IPS DF 19.7 (cell line): ENCODE measurements at regions not wholly inside any gene's neighbourhood (a gene's known extent, or its start where the extent isn't known, plus 50 kb on each side); places are given as distances from the start of the nearest gene placed in this dataset.
A peak's percentile ranks its signal among the peaks of the same experiment; 100 is the strongest.

Experiments
- DNase-seq: peaks from one replicate; pipeline ENCODE4 v3.0.0-alpha.2; 2013; ENCODE audit warnings: low read depth, low spot score

DNA sequence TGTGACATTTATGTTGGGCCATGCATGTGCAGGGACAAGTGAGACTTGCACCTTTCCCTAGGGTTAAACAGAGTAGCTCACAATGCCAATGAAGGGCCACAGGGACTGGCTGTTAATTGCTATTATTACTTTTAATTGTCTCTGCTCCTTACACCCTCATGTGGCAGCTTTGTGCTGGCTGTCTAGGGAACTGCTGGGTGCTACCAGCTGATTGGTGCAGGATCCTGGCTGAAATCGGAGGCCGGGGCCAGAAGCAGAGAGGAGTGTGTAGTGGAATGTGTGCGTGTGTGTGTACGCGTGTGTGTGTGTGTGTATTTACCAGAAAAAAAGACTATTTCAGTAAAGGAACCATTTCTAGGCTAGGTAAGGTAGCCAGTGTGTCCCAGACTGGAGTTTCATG lies 302.5 kb downstream of the CTTN start:
- no peak for DNase-seq

DNA sequence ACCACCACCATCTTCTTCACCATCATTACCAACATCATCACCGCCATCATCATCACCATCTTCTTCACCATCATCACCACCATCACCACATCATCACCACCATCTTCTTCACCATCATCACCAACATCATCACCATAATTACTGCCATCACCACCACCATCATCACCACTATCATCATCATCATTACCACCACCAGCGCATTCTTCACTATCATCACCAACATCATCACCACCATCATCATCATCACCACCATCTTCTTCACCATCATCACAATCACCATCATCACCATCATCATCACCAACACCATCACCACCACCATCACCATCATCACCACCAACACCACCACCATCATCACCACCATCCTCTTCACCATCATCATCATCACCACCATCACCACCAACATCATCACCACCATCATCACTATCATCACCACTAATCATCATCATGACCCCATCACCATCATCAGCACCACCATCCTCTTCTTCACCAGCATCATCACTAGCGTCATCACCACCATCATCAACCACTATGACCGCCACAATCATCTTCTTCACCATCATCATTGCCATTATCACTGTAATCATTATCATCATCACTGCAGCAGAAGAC lies 303.8 kb downstream of the CTTN start:
- DNase-seq, result no peak

DNA sequence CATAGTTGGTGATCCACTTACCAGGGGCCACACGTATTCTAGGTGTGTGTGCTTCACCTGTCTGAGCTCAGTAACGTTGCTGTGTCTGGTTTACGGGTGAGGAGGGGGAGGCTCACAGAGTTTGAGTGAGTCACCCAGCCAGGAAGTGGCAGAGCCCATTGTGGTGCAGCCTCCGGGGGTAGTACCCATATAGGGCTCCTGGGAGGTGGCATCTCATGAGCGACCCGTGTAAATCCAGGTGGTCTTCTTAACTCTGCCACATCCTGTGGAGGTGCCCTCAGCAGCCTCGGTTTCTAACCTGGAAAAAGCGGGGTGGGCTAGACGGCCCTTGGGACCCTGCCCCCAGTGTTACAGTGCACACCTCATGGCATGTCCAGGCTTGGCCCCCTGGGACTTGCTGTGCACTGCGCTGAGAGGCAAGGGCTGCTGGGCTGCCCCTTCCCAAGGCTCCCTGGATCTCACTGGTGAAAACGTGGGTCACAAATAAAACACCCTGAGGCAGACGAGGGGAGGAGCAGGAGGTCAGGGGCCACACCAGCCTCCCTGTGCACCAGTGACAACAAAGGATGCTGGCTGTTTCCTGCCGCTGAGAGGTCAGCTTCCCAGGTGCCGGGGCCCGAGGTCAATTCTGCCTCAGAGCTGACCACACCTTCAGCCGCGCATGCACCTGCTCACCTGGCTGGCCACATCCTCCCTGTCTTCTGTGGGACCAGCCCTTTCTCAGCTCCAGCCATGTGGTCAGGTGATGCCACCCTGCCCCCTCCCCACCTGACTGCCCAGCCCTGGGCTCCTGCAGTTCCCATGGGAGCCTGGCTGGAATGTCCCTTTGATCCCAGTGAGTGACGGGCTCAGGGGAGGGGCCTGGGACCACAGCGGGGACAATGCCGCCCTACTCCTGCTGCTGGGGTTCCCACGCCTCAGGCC lies 305.1 kb downstream of the CTTN start:
- no peak for DNase-seq

DNA sequence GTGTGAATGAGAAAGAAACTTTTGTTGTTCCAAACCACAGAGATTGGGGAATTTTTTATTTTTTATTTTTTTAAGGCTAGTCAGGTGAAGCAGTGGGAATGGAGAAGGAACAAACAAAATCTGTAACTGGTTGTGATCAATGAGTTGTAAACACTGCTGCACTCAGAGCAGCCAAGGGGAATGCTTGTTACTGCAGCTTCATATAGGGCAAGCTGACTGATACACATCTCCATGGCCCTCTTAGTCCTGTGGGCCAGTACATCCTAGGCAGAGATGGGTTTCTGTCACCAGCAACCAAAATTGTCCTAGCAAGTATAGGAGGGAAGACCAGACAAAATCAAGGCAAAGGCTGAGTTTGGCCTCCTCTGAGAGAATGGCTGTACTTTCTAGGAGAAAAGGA lies 306.8 kb downstream of the CTTN start:
- DNase-seq, result no peak

DNA sequence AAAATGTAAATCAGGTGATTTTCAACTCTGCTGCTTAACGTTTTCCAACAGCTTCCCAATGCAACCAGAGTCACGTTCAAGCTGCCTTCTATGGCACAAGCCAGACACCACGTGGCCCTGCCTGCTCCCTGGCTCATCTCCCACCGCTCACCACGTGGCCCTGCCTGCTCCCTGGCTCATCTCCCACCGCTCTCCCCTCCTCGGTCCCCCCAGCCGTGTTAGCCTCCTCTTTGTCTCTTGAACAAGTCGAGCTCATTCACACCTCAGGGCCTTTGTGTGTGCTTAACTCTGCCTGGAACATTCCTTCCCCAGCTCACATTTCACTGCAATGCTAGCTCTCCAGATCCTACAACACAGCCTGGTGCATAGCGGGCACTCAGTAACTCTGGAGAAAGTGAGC lies 307.6 kb downstream of the CTTN start:
- no peak for DNase-seq

DNA sequence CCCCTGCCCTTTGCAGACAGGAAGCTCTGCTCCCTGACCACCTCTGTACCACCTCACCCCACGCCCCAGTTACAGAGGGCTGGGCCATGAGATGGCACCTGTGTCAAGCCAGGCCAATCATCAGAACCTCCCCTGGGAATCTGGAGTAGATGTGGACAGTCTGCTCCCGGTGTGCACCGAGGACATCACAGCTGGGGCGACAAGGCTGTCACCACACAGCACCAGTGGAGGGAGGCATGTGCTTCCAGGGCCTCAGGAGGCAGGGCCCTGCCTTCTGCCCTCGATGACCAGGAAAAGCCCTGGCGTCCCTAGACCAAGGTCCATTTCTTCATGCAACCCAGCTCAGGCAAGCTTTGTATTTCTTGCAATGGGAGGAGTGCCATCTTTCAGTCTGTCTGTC lies 309.5 kb downstream of the CTTN start:
- no peak for DNase-seq

DNA sequence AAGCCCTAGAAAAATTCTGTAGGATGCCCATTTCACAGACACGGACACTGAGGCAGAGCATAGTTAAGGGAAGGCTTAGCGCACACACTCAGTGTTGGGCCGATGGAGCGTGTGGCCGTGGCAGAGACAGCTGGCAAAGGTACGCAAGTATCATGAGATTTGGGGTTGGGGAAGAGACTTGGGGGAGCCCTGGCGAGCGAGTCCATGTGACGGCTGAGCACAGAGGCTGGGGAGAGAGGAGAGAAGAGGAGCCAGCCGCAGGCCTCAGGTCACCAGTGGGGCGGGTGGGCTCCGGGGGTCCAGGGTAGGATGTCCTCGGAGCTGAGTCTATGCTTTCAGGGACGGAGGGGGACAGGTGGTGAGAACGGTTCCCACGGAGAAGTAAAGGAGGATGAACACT lies 311.3 kb downstream of the CTTN start:
- no peak for DNase-seq

DNA sequence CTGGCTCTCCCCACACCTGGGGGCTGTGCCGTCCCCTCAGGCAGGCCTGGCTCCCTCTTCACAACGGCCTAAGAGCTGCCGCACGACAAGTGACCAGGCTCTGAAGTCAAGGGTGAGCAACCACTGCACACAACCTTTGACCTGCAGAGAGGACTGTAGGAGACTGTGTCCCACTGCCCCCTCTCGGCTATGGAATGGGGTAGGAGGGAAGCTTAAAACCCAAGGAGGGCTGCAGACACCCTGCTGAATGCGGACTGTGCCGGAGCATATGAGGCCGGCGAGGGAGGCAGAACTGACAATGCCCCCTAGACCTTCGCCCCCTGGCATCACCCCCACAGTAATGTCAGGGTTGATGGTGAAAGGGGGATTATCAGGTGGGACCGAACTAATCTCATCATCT lies 311.9 kb downstream of the CTTN start:
- DNase-seq, result no peak

DNA sequence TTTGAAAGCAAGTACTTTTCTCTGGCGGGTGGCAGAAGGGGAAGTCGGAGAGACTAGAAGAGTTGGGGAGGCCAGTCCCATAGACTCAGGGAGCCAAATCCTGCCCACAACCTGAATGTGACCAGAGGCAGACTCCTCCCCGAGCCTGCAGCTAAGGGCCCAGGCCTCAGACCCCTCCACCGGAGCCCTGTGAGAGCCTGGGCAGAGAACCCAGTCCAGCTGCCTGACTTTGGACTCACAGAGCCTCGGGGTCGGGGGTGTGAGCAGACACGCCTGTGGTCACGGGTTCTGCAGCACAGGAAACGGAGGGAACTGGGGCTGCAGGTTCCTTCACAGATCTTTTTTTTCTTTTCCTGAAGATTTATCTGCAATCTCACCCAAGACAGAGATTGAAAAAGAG lies 312.3 kb downstream of the CTTN start:
- DNase-seq, result no peak

DNA sequence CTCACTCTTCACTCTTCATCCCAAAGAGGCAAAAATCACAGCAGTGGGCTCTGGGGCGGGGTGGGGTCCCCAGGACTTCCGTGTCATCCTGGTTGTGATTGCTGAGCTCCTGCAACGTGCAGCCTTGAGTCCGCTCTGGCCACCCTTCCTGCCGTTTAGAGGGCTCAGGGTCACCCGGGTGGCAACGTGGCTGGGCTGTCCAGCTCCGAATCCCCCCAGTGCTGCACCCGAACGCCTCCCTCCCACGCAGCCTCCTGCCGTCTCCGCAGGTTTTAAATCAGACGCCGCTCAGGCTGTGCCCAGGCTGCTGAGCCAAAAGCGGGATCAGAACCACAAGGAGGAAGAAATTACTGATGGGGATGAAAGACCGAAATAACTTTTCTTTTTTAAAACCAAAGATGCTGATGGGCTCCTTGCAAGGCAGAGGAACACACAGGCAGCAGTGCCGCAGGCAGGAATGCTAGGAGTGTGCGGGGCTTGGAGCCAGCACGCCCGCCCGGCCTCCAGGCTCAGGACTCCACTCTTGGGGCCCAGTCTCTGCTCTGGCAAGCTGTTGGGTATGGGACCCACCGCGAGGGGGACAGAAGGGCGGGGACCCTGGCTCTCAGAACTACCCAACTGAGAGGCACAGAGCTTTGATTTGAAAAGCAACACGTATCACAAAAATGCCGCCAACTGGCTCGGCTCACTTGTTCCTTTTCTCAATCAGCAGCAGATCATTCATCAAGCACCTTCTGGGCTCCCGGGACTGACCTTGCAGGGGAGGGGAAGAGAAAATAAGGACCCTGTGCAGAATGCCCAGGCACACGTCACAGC lies 313.0 kb downstream of the CTTN start:
- no peak for DNase-seq

DNA sequence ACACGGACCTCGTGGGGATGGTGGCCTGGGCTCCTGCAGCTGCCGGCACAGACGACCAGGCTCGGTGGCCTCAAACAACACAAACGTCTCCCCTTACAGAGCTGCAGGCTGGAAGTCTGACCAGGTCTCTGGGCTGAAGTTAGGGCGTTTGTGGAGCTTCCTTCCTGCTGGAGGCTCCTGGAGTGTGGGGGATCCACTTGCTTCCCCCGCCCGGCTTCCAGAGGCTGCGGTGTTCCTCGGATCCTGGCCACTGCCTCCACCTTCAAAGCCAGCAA lies 313.5 kb downstream of the CTTN start:
- DNase-seq, result no peak

DNA sequence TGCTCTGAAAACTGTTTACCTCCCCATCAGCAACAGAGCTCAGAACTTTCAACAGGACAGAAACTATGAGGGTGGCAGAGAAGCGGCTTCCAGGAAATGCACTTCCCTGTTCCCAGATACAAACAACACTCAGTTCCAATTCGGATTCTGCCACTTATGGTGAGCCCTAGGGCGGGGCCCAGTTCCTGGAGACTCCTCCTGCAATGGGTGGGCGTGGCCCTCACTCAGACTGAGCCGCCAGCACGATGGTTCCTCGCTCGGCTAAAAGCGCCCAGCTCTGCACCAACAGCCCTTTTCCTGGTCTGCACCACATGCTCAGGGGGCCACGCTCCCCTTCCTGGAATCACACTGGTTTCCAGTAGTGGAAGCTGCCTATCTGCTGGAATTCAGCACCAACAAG lies 314.1 kb downstream of the CTTN start:
- DNase-seq, result no peak

DNA sequence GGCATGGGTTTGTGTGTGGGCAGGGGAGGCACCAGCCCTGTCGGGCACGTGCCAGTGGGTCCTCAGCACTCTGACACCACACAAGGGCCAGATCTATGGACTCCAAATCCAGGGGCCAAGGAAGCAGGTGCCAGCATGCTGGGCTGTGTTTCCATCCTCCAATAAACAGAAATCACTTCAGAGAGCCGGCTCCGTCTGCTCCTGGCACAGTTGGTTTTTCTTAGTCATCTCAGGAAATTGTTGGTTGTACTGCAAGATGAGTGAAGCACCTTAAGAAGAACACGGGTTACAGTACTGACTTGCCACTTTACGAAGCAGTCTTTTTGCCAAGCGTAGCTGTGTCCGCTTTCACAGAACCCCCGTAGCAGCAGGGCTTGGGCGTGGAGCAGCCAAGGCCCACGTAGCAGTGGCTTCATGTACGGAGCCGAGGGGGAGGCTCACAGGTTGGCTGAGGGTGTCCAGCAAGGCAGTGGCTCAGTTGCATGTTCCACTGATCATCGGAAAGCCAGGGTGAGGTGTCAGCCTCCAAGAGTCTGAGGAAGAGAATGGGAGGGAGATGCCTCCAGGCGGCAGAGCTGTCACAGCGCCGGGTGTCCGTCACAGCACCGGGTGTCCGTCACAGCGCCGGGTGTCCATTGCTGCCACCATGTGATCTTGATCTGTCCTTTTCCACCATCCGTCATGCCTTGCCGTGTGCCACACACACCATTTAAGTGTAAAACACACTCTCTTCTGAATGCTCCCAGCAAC lies 314.9 kb downstream of the CTTN start:
- no peak for DNase-seq

DNA sequence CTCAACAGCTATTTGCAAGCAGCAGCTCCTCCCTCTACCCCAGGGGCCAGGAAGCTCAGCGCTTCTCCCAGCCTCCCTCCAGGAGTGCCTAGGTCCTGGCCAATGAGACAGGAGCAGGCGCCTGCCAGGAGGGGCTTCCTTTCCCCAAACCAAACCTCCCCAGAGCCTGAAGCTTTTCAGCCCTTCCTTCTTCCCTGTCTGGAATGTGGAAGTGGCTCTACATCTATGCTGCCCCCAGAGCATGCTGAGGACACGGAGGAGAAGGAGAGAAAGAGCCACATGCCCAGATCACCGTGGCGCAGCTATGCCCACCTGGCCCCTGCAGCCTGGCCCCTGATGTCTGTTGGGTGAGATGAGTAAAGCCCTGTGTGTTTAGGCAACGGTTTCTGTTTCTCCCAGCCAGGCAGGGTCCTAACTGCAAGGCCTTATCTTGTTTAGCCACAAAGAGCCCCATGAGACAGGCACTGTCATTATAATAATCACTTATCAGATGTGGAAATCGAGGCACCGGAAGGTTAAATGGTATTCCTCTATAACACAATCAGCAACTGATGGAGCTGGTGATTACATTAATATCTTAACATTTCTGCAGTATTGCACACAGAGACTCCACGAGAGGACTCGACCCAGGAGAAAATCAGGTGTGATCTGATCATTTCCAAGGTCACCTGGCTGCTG lies 315.8 kb downstream of the CTTN start:
- DNase-seq, result peak; percentile 65

DNA sequence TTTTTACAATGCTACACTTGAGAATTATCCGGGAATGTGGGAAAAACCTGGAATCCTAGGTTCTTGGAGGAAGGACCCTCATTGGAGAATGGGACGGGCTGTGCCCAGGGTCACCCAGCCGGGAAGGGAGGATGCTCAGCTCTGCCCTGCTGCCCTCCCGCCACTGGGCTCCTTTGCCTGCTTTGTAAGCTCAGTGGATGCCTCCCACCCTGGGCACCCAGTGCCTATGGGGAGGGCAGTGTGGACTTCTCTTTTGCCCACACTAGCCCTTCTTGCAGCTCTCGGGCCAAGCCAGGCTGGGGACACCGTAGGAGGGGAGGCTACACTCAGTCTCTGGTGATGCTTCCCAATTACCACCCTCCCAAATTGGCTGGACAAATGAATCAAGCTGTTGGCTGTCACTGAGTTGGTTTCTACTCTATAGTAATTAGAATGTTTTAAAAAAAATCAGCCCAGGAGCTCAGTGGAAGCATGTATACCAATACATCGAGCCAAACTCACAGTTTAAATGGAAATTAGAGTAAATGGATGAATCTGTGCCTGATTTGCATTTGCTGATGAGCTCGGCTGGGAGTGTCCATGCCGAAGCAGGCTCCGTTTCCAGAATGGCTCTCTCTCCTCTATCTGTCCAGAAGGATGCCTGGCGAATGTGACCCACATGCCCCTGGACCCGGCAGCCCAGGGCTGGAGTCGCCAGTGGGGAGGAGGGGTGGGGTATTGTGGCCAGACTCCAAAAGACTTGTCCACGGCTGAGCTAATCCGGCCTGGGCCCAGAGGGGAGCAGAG lies 317.0 kb downstream of the CTTN start:
- no peak for DNase-seq

DNA sequence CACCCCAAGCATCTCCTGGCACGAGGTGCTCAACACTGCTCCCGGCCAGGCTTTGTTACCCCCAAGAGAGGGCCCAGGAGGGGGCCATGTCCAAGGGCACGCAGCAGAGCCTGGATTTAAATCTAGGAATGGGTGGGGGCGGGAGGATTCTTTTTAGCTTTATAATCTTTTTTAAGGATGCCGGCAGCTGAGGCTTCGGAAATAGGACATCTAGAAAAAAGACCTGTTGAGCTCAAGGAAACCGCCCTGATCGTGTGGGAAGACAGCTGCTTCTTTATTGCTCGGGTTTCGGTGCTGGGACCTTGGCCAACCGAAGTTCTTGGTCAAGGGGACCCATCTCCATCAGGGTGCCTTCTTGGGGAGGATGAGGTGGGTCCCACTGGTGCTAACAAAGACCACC lies 317.9 kb downstream of the CTTN start:
- DNase-seq, result no peak

DNA sequence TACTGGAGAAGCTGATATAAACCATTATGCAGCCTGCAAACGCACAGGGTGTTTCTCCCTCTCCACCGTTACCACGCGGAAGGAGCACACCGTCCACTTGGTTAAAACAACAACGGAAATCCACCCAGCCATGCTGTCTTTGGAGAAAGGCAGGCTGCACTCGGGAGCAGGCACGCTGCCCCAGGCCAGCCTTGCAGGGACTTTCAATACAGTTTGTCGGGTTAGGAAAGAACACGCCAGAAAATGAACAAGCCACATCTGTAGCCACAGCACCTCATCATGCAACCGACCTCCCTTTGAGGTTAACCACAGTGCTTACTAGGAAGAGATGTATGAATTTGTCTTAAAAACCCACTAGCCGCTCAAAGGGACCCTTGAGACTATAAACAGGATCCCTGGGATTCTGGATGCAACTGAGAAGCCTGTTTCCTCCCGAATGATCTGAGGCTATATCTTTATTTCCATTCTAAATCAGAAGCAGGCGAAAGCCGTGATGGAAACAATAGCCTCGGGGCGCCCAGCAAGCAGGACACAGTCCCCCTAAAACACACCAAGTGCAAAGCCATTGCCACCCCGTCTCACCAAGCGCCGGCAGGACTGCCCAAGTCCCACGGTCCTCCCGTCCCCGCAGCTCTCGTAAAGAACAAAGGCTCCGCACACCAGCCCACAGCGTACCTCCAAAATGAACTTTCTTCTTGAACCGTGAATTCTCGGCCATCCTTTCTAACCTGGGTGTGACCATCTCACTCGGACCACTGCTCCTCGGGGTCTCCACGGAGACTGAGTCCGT lies 318.9 kb downstream of the CTTN start:
- no peak for DNase-seq

DNA sequence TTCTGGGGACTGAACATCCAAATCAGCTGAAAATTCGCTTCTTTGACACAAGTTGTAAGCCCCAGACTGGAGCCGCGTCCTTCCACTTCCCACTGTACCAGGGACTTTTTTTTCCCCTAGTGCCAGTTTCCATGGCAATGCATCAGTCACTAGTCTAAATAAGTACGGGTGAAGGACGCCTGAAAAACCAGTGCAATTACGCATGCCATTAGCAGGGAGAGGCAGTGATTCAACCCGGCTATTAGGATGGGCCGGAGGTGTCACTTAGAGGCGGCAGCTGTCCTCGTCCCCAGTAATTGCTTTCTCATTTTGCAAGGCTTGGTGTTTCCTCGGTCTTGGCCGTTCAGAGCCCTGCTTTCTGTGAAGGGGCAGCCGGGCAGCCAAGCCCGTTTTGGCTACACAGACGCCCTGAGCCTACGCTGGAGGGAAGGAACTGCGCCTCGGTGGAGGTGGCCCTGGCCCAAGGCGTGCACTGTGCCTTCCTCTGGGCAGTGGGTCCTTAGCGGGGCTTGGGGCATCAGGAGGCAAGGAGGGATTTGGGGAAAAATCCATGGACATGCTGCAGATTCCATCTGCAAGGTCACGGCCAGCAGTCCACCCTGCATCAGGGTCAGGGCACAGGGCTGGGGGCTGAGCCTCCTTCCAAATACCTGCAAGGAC lies 319.7 kb downstream of the CTTN start:
- no peak for DNase-seq

DNA sequence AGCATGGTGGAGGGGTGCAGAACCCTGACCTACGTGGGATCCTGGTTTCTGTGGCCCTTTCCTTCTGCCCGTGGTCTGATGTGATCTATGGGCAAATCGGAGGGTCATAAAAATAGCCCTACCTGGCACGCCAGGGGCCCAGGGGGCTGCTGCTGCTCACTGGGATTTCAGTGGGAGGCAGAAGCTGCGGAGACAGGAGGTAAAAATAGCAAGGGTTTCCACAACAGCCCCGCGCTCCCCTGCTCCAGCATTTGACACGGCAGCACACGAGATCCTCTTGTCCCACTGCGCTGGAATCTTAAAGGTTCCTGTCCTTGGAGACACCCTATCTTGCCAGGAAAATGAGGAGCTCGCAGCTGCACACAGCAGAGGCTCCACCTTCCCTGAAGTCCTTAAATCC lies 321.2 kb downstream of the CTTN start:
- DNase-seq, result no peak
